HepG2 (cell line): ENCODE measurements at regions not wholly inside any gene's neighbourhood (a gene's known extent, or its start where the extent isn't known, plus 50 kb on each side); places are given as distances from the start of the nearest gene placed in this dataset.

Experiments used
- ATAC-seq: fragments of 200-7000 bp; cut with Tn5 transposase; 3 replicates; pipeline ENCODE4 v1.9.1; 2020; ENCODE audit warnings: mild to moderate bottlenecking, moderate library complexity
- BruUV-seq: library from RNA; stranded (reverse); fragments of 400-500 nt; replicated peaks from 2 replicates; lab custom pipeline; 2021; lab: Mats Ljungman, UMichigan
- CTCF ChIA-PET: fragments of 300-600 bp; formaldehyde crosslinking; extraction: SDS; loops from one replicate; lab custom pipeline; 2021; ENCODE audit warnings: low total read pairs, inconsistent platforms, low intra/inter-chr PET ratio; lab: Yijun Ruan, JAX
- POLR2A ChIA-PET: fragments of 350-600 bp; sonication (Branson Sonifier 250); formaldehyde crosslinking; loops from one replicate; lab custom pipeline; 2020; ENCODE audit warnings: antibody characterized with exemption, inconsistent platforms; lab: Yijun Ruan, JAX
- DNase-seq: peaks from one replicate; pipeline ENCODE4 v3.0.0-alpha.2; 2015; ENCODE audit warnings: low spot score
- FAIRE-seq: peaks from 3 replicates; lab custom pipeline; 2011; peaks lifted over from hg19 to GRCh38; lab: Jason Lieb, UNC
- H2AFZ ChIP-seq: one replicate; pipeline ENCODE4 v1.6.1; 2011; ENCODE audit warnings: low read length, inconsistent platforms
- H3K27ac ChIP-seq: fragments of 300-600 bp; 3 replicates; pipeline ENCODE4 v1.8.0; 2011; ENCODE audit warnings: mixed run types, mild to moderate bottlenecking, mixed read lengths, low read length, inconsistent platforms; ENCODE audit not compliant: insufficient read depth; ENCODE audit errors: extremely low read length
- H3K27me3 ChIP-seq, 2 experiments: fragments of 200-600 bp in 1 of 2; 2 replicates in 1 of 2; 3 replicates in 1 of 2; pipeline versions ENCODE4 v1.6.0 to v1.8.0; 2011; ENCODE audit warnings: low read length in 2 of 2, mild to moderate bottlenecking in 2 of 2, moderate library complexity in 2 of 2, inconsistent platforms in 1 of 2; ENCODE audit not compliant: insufficient read depth in 2 of 2, control insufficient read depth in 1 of 2
- H3K36me3 ChIP-seq, 2 experiments: fragments of 200-600 bp in 1 of 2; replicated peaks in 1 of 2; 2 replicates in 1 of 2; 3 replicates in 1 of 2; pipeline versions ENCODE4 v1.5.1 to v1.8.0; 2011; ENCODE audit warnings: low read length in 2 of 2, inconsistent platforms in 1 of 2; ENCODE audit not compliant: insufficient read depth in 2 of 2, control insufficient read depth in 1 of 2
- H3K4me1 ChIP-seq: 2 replicates; pipeline ENCODE4 v1.5.1; 2012; ENCODE audit warnings: low read length, inconsistent platforms; ENCODE audit not compliant: insufficient read depth
- H3K4me2 ChIP-seq: 2 replicates; pipeline ENCODE4 v1.6.0; 2011; ENCODE audit warnings: low read depth, low read length, inconsistent platforms
- H3K4me3 ChIP-seq, 3 experiments: fragments of 200-600 bp in 1 of 3; sonication (generic), shearing (Covaris generic) in 1 of 3; replicated peaks in 1 of 3; 2 replicates each; pipeline ENCODE4 v1.5.1; 2011 to 2016; ENCODE audit warnings: low read length in 3 of 3, inconsistent platforms in 2 of 3, low read depth in 2 of 3, mild to moderate bottlenecking in 2 of 3, control low read depth in 1 of 3, mixed read lengths in 1 of 3; ENCODE audit not compliant: insufficient read depth in 1 of 3
- H3K79me2 ChIP-seq: one replicate; pipeline ENCODE4 v1.6.1; 2011; ENCODE audit warnings: low read length, inconsistent platforms; ENCODE audit not compliant: insufficient read depth
- H3K9ac ChIP-seq: 2 replicates; pipeline ENCODE4 v1.6.0; 2011; ENCODE audit warnings: mild to moderate bottlenecking, low read depth, low read length, inconsistent platforms; ENCODE audit not compliant: insufficient read depth
- H3K9me3 ChIP-seq: 2 replicates; pipeline ENCODE4 v1.5.1; 2012; ENCODE audit warnings: mild to moderate bottlenecking, low read length
- H4K20me1 ChIP-seq: 2 replicates; pipeline ENCODE4 v1.6.0; 2011; ENCODE audit warnings: inconsistent platforms, mild to moderate bottlenecking, low read length, moderate library complexity; ENCODE audit not compliant: insufficient read depth
- ELF1 ChIP-seq: sonication (generic); formaldehyde crosslinking; IDR thresholded peaks from 2 replicates; pipeline ENCODE4 v1.4.0; 2020; ENCODE audit warnings: missing genetic modification reagents
- JUND ChIP-seq: sonication (generic); formaldehyde crosslinking; IDR thresholded peaks from 2 replicates; pipeline ENCODE4 v1.8.0; 2022; ENCODE audit warnings: mild to moderate bottlenecking, missing genetic modification reagents
- REST ChIP-seq, 2 experiments: IDR thresholded peaks; 2 replicates each; pipeline ENCODE4 v1.6.1; 2011 to 2012; ENCODE audit warnings: low read length in 2 of 2, borderline replicate concordance in 1 of 2, low read depth in 1 of 2, mild to moderate bottlenecking in 1 of 2, moderate library complexity in 1 of 2
- SIN3B ChIP-seq: fragments of 150-350 bp; IDR thresholded peaks from 2 replicates; pipeline ENCODE4 v1.6.1; 2014; ENCODE audit warnings: low read length
- ZNF430 ChIP-seq: sonication (generic); formaldehyde crosslinking; IDR thresholded peaks from 2 replicates; pipeline ENCODE4 v1.9.0; 2021; ENCODE audit warnings: mild to moderate bottlenecking, missing genetic modification reagents
- ZNF567 ChIP-seq: sonication (generic); formaldehyde crosslinking; IDR thresholded peaks from 2 replicates; pipeline ENCODE4 v1.8.1; 2023; ENCODE audit warnings: mild to moderate bottlenecking, missing genetic modification reagents, borderline replicate concordance
- ZNF678 ChIP-seq: sonication (generic); formaldehyde crosslinking; IDR thresholded peaks from 2 replicates; pipeline ENCODE4 v1.4.0; 2020; ENCODE audit warnings: mild to moderate bottlenecking, missing genetic modification reagents
- in situ Hi-C: cut with HindIII; loops from 2 replicates; pipeline ENCODE4 v1.10.0; 2017; ENCODE audit warnings: low pct_unique_long_range_greater_than_20kb; ENCODE audit not compliant: extremely low pct_ligation_motif_present
- intact Hi-C: fragments of 100-400 bp; cut with micrococcal nuclease; formaldehyde crosslinking; loops from one replicate; pipeline ENCODE4 v1.10.0; 2022; ENCODE audit not compliant: unreplicated experiment

GRCh38 chrX:140393507-140393906, 111.4 kb downstream of the SOX3 start:
- TF ChIP-seq SIN3B (no peak), ZNF567 (no peak), ZNF678 (CRISPR knock-in tag) (no peak), JUND (CRISPR knock-in tag) (no peak), ZNF430 (CRISPR knock-in tag) (no peak), REST (IDR thresholded peaks at IDR 0.05; ENCODE audit: borderline replicate concordance in 1 of 2, low read depth in 1 of 2, low read length in 2 of 2) (peak in 1 of 2 experiments; percentile 48; a peak in 1 of 4 replicates), ELF1 (CRISPR knock-in tag) (no peak)
- Histone ChIP-seq H3K9me3 (no peaks in the 10 kb centered on the region), H3K4me3 (no peak overlapping the region), H3K9ac (no peak overlapping the region), H3K4me2 (no peak overlapping the region), H3K36me3 (no peaks in the 10 kb centered on the region), H3K27me3 (no peaks in the 10 kb centered on the region), H2AFZ (no peak overlapping the region), H3K27ac (no peak overlapping the region), H4K20me1 (no peaks in the 10 kb centered on the region), H3K79me2 (no peaks in the 10 kb centered on the region), H3K4me1 (no peaks in the 10 kb centered on the region)
- ATAC-seq (no peak), DNase-seq (no peak), FAIRE-seq (no peak)
- ChIA-PET POLR2A (no interaction called here), CTCF (no interaction called here)
- in situ Hi-C loops (no loop called here), intact Hi-C loops (no loop called here)
- no TSS peak for BruUV-seq
